CD4-positive, alpha-beta T cell treated with Interleukin-21 for 1 hour (primary cell): ENCODE measurements at regions not wholly inside any gene's neighbourhood (a gene's known extent, or its start where the extent isn't known, plus 50 kb on each side); places are given as distances from the start of the nearest gene placed in this dataset.

Experiments used
- DNase-seq: peaks from one replicate; pipeline ENCODE4 v3.0.0-alpha.2; 2020

- DNase-seq = no peak
Measured at GRCh38 chr16:62657116-62657515, 620.9 kb upstream of the CDH8 start.

DNA sequence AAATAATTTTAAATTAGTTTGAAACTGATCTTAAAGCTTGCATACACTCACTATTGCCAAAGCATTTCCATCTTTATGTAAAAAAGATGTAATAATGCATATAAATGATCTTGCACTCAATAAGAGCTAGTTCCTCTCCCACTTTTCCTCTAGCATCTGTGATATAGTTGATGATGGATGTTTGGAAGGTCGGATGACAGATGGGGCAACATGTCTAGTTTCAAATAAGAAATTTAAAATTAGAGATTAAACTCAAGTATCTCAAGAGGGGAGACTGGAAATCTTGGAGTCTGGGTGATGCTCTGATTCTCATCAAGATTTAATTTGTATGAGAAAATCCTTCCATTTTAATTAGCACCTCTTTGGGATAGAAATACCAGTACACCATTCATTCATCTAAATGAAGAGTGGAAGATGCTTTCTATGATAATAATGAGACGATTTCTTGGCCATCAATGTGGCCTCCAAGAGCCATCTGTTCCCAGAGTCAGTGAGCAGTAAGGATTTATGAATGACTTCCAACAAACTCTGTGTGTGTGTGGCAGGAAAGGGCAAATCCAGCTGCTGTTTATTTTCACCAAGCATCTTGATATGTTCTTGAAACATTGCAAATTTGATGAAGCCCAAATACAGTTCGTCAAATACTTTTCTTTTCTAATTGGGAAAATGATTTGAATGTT is 616.3 kb upstream of the CDH8 start:
- no peak for DNase-seq

- DNase-seq = no peak
Measured at GRCh38 chr16:62648256-62648655, 612.0 kb upstream of the CDH8 start.

DNA sequence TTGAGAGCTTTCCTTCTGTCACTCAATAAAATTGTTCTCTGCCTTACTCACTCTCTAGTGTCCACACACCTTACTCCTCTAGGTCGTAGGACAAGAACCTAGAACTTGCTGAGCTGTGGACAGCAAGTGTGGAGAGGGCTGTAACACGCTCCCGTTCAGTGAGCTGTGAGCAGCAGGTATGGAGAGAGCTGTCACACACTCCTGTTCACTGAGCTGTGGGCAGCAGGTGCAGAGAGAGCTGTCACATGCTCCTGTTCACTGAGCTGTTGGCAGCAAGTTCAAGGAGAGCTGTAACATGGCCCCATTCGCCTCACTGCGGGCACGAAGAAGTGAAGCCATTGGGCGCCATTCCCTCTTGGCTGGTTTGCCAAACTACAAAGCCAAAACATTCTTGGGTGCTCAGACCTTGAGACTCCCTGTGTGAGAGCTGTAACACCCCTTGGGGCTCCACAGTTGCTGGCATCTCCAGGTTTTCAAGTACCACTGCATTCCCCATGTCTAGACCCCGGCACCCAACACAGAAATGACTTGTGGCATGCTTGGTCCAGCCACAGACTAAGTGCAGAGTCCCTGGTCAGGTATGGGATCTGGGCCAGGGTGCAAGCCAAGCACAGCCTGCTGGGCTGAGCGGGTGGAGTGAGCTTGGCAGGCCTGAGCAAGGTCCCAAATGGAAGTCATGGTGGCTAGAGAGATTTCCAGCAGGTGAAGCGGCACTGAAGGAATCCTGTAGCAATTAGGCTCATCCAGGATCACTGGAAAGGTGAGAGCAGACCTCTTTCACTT is 608.0 kb upstream of the CDH8 start:
- no peak for DNase-seq

DNA sequence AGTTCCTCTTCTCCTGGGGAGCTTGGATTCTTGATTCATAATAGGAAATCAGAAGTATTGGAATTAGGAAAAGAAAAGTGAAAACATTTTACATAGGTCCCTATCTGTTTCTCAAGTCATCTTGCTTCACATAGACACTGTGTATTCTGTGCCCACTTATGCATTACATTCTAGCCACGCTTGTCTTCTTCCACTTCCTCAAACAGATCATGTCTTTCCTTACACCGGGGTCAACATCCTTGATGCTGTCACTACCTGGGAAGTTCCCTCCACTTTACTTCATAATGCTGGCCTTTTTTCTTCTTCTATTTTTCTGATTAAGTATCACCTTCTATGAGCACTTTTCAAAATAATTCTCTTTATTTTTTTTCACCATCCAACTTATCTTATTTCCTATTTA is 606.4 kb upstream of the CDH8 start:
- DNase-seq = no peak

DNA sequence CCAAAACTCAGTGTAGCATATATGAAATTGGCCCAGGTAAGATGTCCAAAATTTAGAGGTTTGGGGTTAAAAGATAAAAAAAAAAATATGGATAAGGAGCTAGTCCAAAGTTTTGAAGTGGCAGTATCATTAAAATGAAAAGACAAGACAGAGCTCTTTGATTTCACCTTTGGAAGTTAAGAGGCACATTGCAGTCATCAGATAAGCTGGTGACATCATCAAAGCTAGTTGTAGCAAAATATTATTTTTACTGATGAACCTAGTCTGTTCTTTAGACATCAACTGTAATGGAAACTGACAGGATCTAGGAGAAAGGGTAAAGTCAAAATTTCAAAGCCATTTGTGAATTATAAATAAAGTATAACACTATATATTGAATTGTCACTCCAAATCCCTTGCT is 603.7 kb upstream of the CDH8 start:
- no peak for DNase-seq

DNA sequence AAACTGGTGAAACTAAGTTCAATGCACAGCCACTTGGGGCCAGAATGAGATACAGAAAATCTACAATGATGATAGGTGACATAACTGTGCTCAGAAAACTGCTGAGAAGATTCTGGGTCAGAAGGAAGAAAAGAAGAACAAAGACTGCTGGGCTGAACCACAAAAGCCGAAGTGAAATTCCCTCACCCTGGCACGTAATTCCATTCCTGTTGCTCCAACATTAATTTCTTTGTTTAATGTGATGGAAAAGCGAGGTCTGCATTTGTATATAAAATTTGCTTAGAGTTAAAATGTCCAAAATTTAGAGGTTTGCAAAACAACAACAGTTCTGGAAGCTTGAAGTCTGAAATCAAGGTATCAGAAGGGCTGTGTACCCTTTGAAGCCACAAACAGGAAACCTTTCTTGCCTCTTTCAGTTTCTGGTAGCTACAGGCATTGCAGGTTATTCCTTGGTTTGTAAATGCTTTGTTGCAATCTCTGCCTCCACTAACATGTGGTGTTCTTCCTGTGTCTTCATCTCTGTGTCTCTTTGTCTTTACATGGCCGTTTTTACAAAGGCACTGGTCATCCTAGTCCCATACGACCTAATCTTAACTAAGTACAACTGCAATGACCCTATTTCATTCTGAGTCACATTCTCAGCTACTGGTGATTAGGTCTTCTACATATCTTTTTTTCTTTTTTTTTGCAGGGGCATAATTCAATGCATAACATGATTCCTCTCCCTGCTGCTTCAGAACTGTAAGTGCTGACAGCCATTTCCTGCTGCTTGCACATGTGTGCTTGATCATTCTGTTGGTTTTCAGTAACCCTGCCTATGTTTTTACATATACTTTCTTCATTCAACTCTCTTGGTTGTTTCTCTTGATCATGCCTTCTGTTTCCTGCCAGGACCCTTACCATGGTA is 603.0 kb upstream of the CDH8 start:
- DNase-seq = no peak

- DNase-seq = no peak
Measured at GRCh38 chr16:62638324-62638911, 602.2 kb upstream of the CDH8 start.

- no peak for DNase-seq
Measured at GRCh38 chr16:62625326-62625725, 589.1 kb upstream of the CDH8 start.

- DNase-seq = no peak
Measured at GRCh38 chr16:62620275-62620674, 584.0 kb upstream of the CDH8 start.

GRCh38 chr16:62615526-62615925 is 579.3 kb upstream of the CDH8 start:
- DNase-seq = no peak

DNA sequence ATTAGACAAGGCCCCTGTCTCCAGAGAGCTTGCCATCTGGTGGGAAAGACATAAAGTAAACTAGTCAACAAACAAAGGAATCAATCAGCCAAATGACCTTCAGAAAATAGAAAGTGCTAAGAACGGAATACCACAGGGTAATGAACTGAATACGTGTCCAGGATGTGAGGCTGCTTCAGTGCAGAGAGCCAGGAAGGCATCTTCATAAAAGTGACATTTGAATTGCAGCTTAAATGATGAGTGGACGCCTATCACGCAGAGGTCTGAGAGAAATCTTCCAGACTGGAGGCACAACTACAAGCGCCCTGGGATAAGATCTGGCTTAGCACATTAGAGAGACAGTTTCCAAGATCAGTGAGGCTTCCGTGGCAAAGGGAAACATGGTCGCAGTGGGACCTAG is 574.1 kb upstream of the CDH8 start:
- DNase-seq = no peak

DNA sequence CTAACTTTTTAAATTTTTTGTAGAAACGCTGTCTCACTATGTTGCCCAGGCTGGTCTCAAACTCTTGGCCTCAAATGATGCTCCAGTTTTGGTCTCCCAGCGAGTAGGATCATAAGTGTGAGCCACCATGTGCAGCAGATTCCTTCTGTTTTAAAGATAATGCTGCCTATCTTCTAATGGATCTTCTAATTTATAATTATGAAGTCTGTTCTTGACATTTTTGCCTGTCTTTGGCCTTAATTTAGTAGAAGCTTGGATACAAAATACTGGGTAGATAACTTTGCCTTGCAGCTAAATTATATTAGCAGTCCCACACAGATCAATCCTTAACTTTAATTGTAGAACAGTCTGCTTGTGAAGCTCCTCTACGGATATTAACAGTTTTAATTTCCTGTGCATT is 566.6 kb upstream of the CDH8 start:
- DNase-seq = no peak

DNA sequence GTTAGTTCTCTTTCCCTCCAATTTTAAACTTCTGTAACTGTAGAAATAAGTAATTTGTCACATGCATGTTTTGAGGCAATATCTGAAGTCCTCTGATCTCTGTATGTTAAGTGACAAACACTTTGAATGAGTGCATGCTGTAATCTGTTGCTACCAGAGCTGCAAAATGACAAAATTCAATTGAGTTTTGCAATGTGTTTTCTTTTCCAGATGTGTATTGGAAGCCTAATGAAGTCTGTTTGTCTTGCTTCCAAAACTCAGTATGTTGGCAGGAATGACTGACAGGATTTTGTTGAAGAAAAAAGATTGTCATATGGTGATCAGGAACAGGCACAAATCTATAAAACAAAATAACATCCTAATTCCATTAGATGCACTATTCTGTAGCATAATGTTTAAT is 561.6 kb upstream of the CDH8 start:
- no peak for DNase-seq

- no peak for DNase-seq
Measured at GRCh38 chr16:62596584-62596983, 560.3 kb upstream of the CDH8 start.

DNA sequence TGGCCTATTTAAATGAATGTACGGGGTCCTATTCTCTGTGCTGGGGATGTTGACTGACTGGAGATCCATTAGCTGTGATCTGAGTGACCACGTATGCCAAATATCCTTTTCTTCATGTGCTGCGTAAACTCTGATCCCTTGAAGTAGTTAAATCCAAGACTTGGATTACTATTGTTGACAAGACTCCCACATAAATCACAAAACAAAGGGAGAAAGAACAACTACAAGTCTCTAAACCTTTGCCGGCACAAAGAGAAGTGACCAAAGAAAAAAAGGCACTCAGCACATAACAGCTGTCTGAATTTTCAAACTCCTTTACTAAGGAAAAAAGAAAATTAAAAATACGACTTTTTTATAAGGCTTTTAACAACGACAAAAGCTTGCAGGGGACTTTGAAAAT is 559.9 kb upstream of the CDH8 start:
- DNase-seq = no peak

- DNase-seq = no peak
Measured at GRCh38 chr16:62586128-62586862, 550.1 kb upstream of the CDH8 start.

GRCh38 chr16:62585041-62585545 is 548.9 kb upstream of the CDH8 start:
- no peak for DNase-seq

- DNase-seq = no peak
Measured at GRCh38 chr16:62583414-62583813, 547.2 kb upstream of the CDH8 start.

GRCh38 chr16:62573466-62573865 is 537.2 kb upstream of the CDH8 start:
- DNase-seq = no peak

GRCh38 chr16:62568926-62569325 is 532.7 kb upstream of the CDH8 start:
- no peak for DNase-seq

- no peak for DNase-seq
Measured at GRCh38 chr16:62565706-62566105, 529.5 kb upstream of the CDH8 start.
